GM12878 (cell line): ENCODE measurements at regions not wholly inside any gene's neighbourhood (a gene's known extent, or its start where the extent isn't known, plus 50 kb on each side); places are given as distances from the start of the nearest gene placed in this dataset.

Experiments
- ATAC-seq: fragments of 200-7000 bp; cut with Tn5 transposase; 3 replicates; pipeline ENCODE4 v1.9.1; 2020; ENCODE audit warnings: mild to moderate bottlenecking, moderate library complexity
- BruUV-seq: library from RNA; stranded (reverse); fragments of 400-500 nt; replicated peaks from 2 replicates; lab custom pipeline; 2021; lab: Mats Ljungman, UMichigan
- CTCF ChIA-PET: fragments of 300-600 bp; sonication (Branson Sonifier 250); formaldehyde crosslinking; extraction: SDS; loops from one replicate; lab custom pipeline; 2021; ENCODE audit warnings: inconsistent platforms; lab: Yijun Ruan, JAX
- POLR2A ChIA-PET: fragments of 350-600 bp; formaldehyde crosslinking; extraction: SDS; loops from one replicate; lab custom pipeline; 2021; ENCODE audit warnings: inconsistent platforms; lab: Charles Lee
- RAD21 ChIA-PET: fragments of 300-600 bp; sonication (Branson Sonifier 250); formaldehyde crosslinking; loops from one replicate; lab custom pipeline; 2023; ENCODE audit warnings: antibody characterized with exemption; ENCODE audit not compliant: unreplicated experiment; lab: Charles Lee
- SMC1A ChIA-PET: fragments of 300-600 bp; sonication (Branson Sonifier 250); formaldehyde crosslinking; loops from one replicate; lab custom pipeline; 2023; ENCODE audit not compliant: unreplicated experiment, uncharacterized antibody; lab: Charles Lee
- DNase-seq: peaks from one replicate; pipeline ENCODE4 v3.0.0-alpha.2; 2011; ENCODE audit warnings: low read depth, low spot score
- FAIRE-seq: peaks from 3 replicates; lab custom pipeline; 2011; peaks lifted over from hg19 to GRCh38; lab: Jason Lieb, UNC
- H2AFZ ChIP-seq: 2 replicates; pipeline ENCODE4 v1.6.0; 2011; ENCODE audit warnings: low read depth, low read length, control low read depth; ENCODE audit not compliant: control insufficient read depth
- H3K27ac ChIP-seq: 2 replicates; pipeline ENCODE4 v1.5.1; 2011; ENCODE audit warnings: control low read depth; ENCODE audit not compliant: control insufficient read depth, insufficient read depth
- H3K27me3 ChIP-seq, 2 experiments: replicated peaks in 1 of 2; 2 replicates each; pipeline versions ENCODE4 v1.6.0 to v1.6.1; 2011; ENCODE audit warnings: low read length in 1 of 2; ENCODE audit not compliant: control insufficient read depth in 2 of 2, insufficient read depth in 2 of 2
- H3K36me3 ChIP-seq, 2 experiments: 2 replicates each; pipeline ENCODE4 v1.5.1; 2011; ENCODE audit warnings: low read length in 1 of 2; ENCODE audit not compliant: control insufficient read depth in 2 of 2, insufficient read depth in 2 of 2
- H3K4me1 ChIP-seq: 2 replicates; pipeline ENCODE4 v1.6.1; 2011; ENCODE audit warnings: mild to moderate bottlenecking, low read length, moderate library complexity, mixed read lengths; ENCODE audit not compliant: control insufficient read depth, insufficient read depth
- H3K4me2 ChIP-seq: 2 replicates; pipeline ENCODE4 v1.6.0; 2011; ENCODE audit warnings: control low read depth; ENCODE audit not compliant: control insufficient read depth, insufficient read depth
- H3K4me3 ChIP-seq: fragments of 200-600 bp; sonication (generic); 2 replicates; pipeline ENCODE4 v1.5.1; 2016
- H3K79me2 ChIP-seq: 2 replicates; pipeline ENCODE4 v1.6.0; 2011; ENCODE audit warnings: low read length; ENCODE audit not compliant: control insufficient read depth, insufficient read depth
- H3K9ac ChIP-seq: 2 replicates; pipeline ENCODE4 v1.8.0; 2011; ENCODE audit warnings: low read length, control low read depth, mixed read lengths; ENCODE audit not compliant: control insufficient read depth, insufficient read depth
- H3K9me3 ChIP-seq: replicated peaks from 3 replicates; pipeline ENCODE4 v1.5.1; 2011; ENCODE audit warnings: mild to moderate bottlenecking, low read length; ENCODE audit not compliant: control insufficient read depth, insufficient read depth
- H4K20me1 ChIP-seq: 2 replicates; pipeline ENCODE4 v1.6.0; 2011; ENCODE audit not compliant: control insufficient read depth, insufficient read depth
- BCL11A ChIP-seq: IDR thresholded peaks from 2 replicates; pipeline ENCODE4 v1.6.1; 2011; ENCODE audit warnings: low read depth, low read length
- CHD2 ChIP-seq: IDR thresholded peaks from 2 replicates; pipeline ENCODE4 v1.6.1; 2011; ENCODE audit warnings: low read depth, low read length, improper control_type of control experiment, borderline replicate concordance
- CUX1 ChIP-seq: IDR thresholded peaks from 2 replicates; pipeline ENCODE4 v1.6.1; 2012; ENCODE audit warnings: improper control_type of control experiment, low read depth, low read length; ENCODE audit not compliant: insufficient replicate concordance
- IRF3 ChIP-seq: fragments of 450-650 bp; IDR thresholded peaks from 2 replicates; pipeline ENCODE4 v1.6.1; 2014; ENCODE audit warnings: mild to moderate bottlenecking
- MAX ChIP-seq: IDR thresholded peaks from 2 replicates; pipeline ENCODE4 v1.6.1; 2012; ENCODE audit warnings: low read depth, low read length, improper control_type of control experiment
- NFXL1 ChIP-seq: fragments of 450-650 bp; IDR thresholded peaks from 2 replicates; pipeline ENCODE4 v1.6.1; 2017; ENCODE audit warnings: antibody characterized with exemption, mild to moderate bottlenecking, borderline replicate concordance
- NR2C1 ChIP-seq: fragments of 450-650 bp; IDR thresholded peaks from 2 replicates; pipeline ENCODE4 v1.6.1; 2017; ENCODE audit warnings: antibody characterized with exemption, mild to moderate bottlenecking, moderate library complexity
- PAX8 ChIP-seq: fragments of 450-650 bp; IDR thresholded peaks from 2 replicates; pipeline ENCODE4 v1.6.1; 2017; ENCODE audit warnings: mild to moderate bottlenecking, moderate library complexity
- PBX3 ChIP-seq: IDR thresholded peaks from 2 replicates; pipeline ENCODE4 v1.6.1; 2011; ENCODE audit warnings: mild to moderate bottlenecking, low read depth, low read length, moderate library complexity; ENCODE audit not compliant: insufficient replicate concordance
- RAD21 ChIP-seq: IDR thresholded peaks from 2 replicates; pipeline ENCODE4 v1.6.1; 2011; ENCODE audit warnings: mild to moderate bottlenecking, low read depth, low read length, moderate library complexity; ENCODE audit not compliant: insufficient read depth
- RAD51 ChIP-seq: fragments of 450-650 bp; IDR thresholded peaks from 2 replicates; pipeline ENCODE4 v1.6.1; 2016; ENCODE audit warnings: moderate library complexity, mild to moderate bottlenecking, inconsistent platforms
- ZSCAN29 ChIP-seq: fragments of 450-650 bp; IDR thresholded peaks from 2 replicates; pipeline ENCODE4 v1.6.1; 2017; ENCODE audit warnings: mild to moderate bottlenecking, moderate library complexity
- WGBS: methylation state at CpG from one replicate; pipeline ENCODE4 v1.1.6; 2016; ENCODE audit warnings: low lambda C conversion rate; ENCODE audit not compliant: insufficient replicate concordance, insufficient coverage; ENCODE audit errors: missing lambda C conversion rate; 5-methylcytosine and 5-hydroxymethylcytosine counted together
- in situ Hi-C: fragments of 300-500 bp; cut with MboI; formaldehyde crosslinking; loops from 9 replicates; pipeline ENCODE4 v1.14.3; 2018; ENCODE audit warnings: mixed read lengths
- intact Hi-C: fragments of 100-400 bp; cut with micrococcal nuclease; formaldehyde crosslinking; loops from one replicate; pipeline ENCODE4 v1.14.2; 2022; ENCODE audit not compliant: unreplicated experiment

- ATAC-seq (peak; percentile 50), DNase-seq (no peak), FAIRE-seq (no peak)
- intact Hi-C loops, result loop anchor here (10.0 kb wide), 2 partner anchors 233 to 507 kb away; no protein-coding TSS in a partner anchor
- H2AFZ ChIP-seq, result peak overlapping the region; percentile 97
- peaks cover 6% of the 10 kb centered on the region for H3K9me3 ChIP-seq
- CTCF ChIA-PET, result interaction anchor here (0.8 to 3.2 kb wide), 8 partner anchors 93 to 589 kb away, joined by 3 to 16 read pairs (median 3); partner anchors contain the start of genes PRDM1 and PREP
- H3K36me3 ChIP-seq, result no peaks in the 10 kb centered on the region
- BruUV-seq, result no TSS peak
- H3K4me3 ChIP-seq, result peak overlapping the region; percentile 79
- 5% methylated on average over 23 of the region's 23 CpGs for WGBS
- peaks cover 12 to 25% of the 10 kb centered on the region in 2 experiments for H3K27me3 ChIP-seq
- SMC1A ChIA-PET, result interaction anchor here (1.0 to 2.3 kb wide), 11 partner anchors 8 to 560 kb away, joined by 3 to 7 read pairs (median 4); partner anchors contain the start of gene PRDM1
- H3K9ac ChIP-seq, result peak overlapping the region; percentile 39; the same call in 1 of the 2 replicates
- RAD21 ChIA-PET, result interaction anchor here (0.9 to 2.8 kb wide), 7 partner anchors 92 to 560 kb away, joined by 3 to 10 read pairs (median 4); partner anchors contain the start of gene PRDM1
- in situ Hi-C loops, result no loop called here
- peaks cover 5% of the 10 kb centered on the region; the same call in 1 of the 2 replicates for H3K4me1 ChIP-seq
- no peak overlapping the region for H3K27ac ChIP-seq
- H4K20me1 ChIP-seq, result no peaks in the 10 kb centered on the region
- POLR2A ChIA-PET, result interaction anchor here (0.6 to 1.1 kb wide), 2 partner anchors 405 to 538 kb away, joined by 3 to 4 read pairs; no protein-coding TSS in a partner anchor
- no peaks in the 10 kb centered on the region for H3K79me2 ChIP-seq
- H3K4me2 ChIP-seq, result peak overlapping the region; percentile 60
- TF ChIP-seq BCL11A (no peak), RAD51 (no peak), IRF3 (no peak), NR2C1 (no peak), NFXL1 (no peak), MAX (no peak), PBX3 (no peak), ZSCAN29 (no peak), CUX1 (no peak), PAX8 (no peak), CHD2 (no peak), RAD21 (no peak)
Measured at GRCh38 chr6:105991561-105992314, 94.4 kb upstream of the PRDM1 start.
